ENCODE measurements at regions not wholly inside any gene's neighbourhood (a gene's known extent, or its start where the extent isn't known, plus 50 kb on each side); places are given as distances from the start of the nearest gene placed in this dataset.
"Not testable (repeated sequence)": the region's sequence is repeated elsewhere in the genome, so short reads cannot be mapped to it uniquely, and the experiment has no call there.

DNA sequence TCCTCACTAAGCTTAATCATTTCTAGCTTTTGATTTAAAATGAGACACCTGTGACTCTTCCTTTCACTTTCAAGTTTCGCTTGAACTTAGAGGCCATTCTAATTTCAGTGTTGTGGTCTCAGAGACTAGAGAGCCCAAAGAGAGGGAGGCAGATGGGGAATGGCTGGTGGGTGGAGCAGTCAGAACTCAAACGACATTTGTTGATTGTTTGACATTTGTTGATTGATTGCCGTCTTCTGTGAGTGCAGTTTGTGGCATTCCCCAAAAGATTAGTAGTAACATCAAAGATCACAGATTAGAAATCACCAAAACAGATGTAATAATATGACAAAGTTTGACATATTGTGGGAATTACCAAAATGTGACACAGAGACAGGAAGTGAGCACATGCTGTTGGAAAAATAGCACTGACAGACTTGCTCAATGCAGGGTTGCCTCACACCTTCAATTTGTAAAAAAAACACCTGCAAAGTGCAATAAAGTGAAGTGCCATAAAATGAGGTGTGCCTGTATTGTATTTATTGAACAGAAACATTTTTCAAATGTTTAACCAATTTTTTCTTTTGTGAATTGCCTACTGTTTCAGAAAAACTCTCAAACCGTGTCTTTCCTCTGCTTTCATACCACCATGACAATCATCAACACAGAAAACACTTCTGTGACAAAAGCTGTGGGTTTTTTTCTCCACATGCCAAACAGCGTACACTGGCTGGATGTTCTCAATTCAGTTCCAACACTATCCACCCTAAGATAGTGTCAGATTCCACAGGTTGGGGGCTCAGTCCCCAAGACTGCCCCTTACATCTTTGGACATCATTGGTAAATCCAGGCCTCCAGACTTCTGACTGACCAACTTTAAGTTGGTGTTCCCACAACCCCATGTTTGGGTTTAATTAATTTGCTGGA lies 376.3 kb upstream of the RGS6 start:
- Histone ChIP-seq H3K4me3 (no peak overlapping the region), H3K27ac (peak overlapping the region; percentile 35 to 56 (median 49)), H3K9me3 (no peaks in the 10 kb centered on the region), H3K4me1 (peaks cover 0 to 14% (median 2%) of the 10 kb centered on the region in 4 donors), H3K36me3 (no peaks in the 10 kb centered on the region), H3K27me3 (no peaks in the 10 kb centered on the region)
- ATAC-seq (peak; percentile 52 to 71 (median 54)), DNase-seq (no peak)
- WGBS (ENCODE audit: insufficient coverage, low coverage, low lambda C conversion rate, missing lambda C conversion rate): 38% methylated on average over 5 of the region's 5 CpGs
- intact Hi-C loops (cut with DNase I): no loop called here
- no peak for TF ChIP-seq POLR2A (IDR thresholded peaks at IDR 0.05)

- Histone ChIP-seq H3K4me3 (no peak overlapping the region), H3K4me1 (peaks cover 0 to 14% (median 2%) of the 10 kb centered on the region in 4 donors), H3K9me3 (no peaks in the 10 kb centered on the region), H3K36me3 (no peaks in the 10 kb centered on the region), H3K27me3 (no peaks in the 10 kb centered on the region), H3K27ac (no peak overlapping the region)
- WGBS (ENCODE audit: insufficient coverage, low coverage, low lambda C conversion rate, missing lambda C conversion rate): 83% methylated on average over 2 of the region's 2 CpGs
- no peak for DNase-seq
- no peak for ATAC-seq
- intact Hi-C loops (cut with DNase I): no loop called here
- no peak for TF ChIP-seq POLR2A (IDR thresholded peaks at IDR 0.05)
- TF ChIP-seq CTCF (IDR thresholded peaks at IDR 0.05): no peak
Measured at GRCh38 chr14:71556730-71557129, 375.5 kb upstream of the RGS6 start.

DNA sequence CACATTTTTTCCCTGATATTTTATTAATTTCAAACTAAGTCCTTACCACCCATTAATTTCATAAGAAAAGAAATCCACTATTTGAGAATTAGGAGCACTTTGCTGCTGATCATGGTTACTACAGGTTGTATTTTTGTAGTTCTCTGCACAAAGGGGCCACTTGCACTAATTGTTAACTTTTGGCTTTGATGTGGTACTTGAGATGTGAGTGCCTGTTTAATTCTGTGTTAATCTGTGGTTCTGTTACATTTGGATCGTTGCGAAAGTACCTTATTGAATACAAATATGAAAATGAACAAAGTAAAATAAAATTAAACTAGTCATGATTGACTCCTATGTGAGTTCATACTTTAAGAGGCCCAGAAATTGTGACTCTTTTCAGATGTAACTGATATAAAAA lies 374.9 kb upstream of the RGS6 start:
- Histone ChIP-seq H3K4me1 (peaks cover 0 to 14% (median 2%) of the 10 kb centered on the region in 4 donors), H3K36me3 (no peaks in the 10 kb centered on the region), H3K4me3 (no peak overlapping the region), H3K27ac (no peak overlapping the region), H3K9me3 (no peaks in the 10 kb centered on the region), H3K27me3 (no peaks in the 10 kb centered on the region)
- intact Hi-C loops (cut with DNase I): no loop called here
- TF ChIP-seq CTCF (IDR thresholded peaks at IDR 0.05) (no peak), POLR2A (IDR thresholded peaks at IDR 0.05) (no peak)
- ATAC-seq: no peak
- WGBS (ENCODE audit: insufficient coverage, low coverage, low lambda C conversion rate, missing lambda C conversion rate): 86% methylated on average over 2 of the region's 2 CpGs
- DNase-seq: no peak

GRCh38 chr14:71558943-71559342 lies 373.3 kb upstream of the RGS6 start:
- H3K9me3 ChIP-seq; H3K27ac ChIP-seq; DNase-seq; H3K27me3 ChIP-seq; intact Hi-C loops (cut with DNase I); H3K36me3 ChIP-seq; H3K4me3 ChIP-seq; H3K4me1 ChIP-seq; ATAC-seq: not testable (repeated sequence)
- WGBS (ENCODE audit: insufficient coverage, low coverage, low lambda C conversion rate, missing lambda C conversion rate): 82% methylated on average over 8 of the region's 10 CpGs

DNA sequence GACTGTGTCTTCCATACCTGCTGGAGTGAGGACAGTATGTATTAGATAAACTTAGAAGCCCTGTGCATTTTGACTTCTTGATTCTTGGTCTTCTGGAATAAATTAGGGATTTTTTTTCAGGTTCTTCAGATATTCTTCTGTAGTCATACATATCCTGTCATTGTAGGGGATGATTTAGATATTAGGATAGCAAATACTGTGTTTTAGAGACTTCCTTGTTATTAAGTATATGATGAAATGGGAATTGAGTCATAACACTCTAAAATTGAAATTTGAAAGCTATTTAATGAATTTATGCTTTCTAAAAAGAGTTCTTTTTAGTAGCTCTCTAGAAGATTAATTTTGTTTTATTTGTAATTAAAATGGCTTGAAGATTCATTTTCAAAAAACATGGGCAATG lies 371.5 kb upstream of the RGS6 start:
- intact Hi-C loops (cut with DNase I): no loop called here
- H3K36me3 ChIP-seq: no peaks in the 10 kb centered on the region
- TF ChIP-seq POLR2A (IDR thresholded peaks at IDR 0.05) (no peak), CTCF (IDR thresholded peaks at IDR 0.05) (no peak)
- H3K4me1 ChIP-seq: no peaks in the 10 kb centered on the region
- H3K27me3 ChIP-seq: no peaks in the 10 kb centered on the region
- no peaks in the 10 kb centered on the region for H3K9me3 ChIP-seq
- H3K4me3 ChIP-seq: no peak overlapping the region
- no peak overlapping the region for H3K27ac ChIP-seq
- DNase-seq (no peak), ATAC-seq (no peak)

Data from right lobe of liver (tissue), 6 donors.